Forelimb muscle (tissue), 1 donor: ENCODE measurements at regions not wholly inside any gene's neighbourhood (a gene's known extent, or its start where the extent isn't known, plus 50 kb on each side); places are given as distances from the start of the nearest gene placed in this dataset.
"Not testable (repeated sequence)": the region's sequence is repeated elsewhere in the genome, so short reads cannot be mapped to it uniquely, and the experiment has no call there.

Source experiments
- DNase-seq: peaks from one replicate; pipeline ENCODE4 v3.0.0-alpha.2; 2013; ENCODE audit warnings: low read depth

- DNase-seq: no peak
These were observed 206.9 kb downstream of the ICOS start for GRCh38 chr2:204143216-204144014.

- DNase-seq: no peak
These were observed 207.9 kb downstream of the ICOS start for GRCh38 chr2:204144492-204144891.

GRCh38 chr2:204145263-204145751 lies 208.7 kb downstream of the ICOS start:
- DNase-seq: peak; percentile 56

- no peak for DNase-seq
These were observed 209.2 kb downstream of the ICOS start for GRCh38 chr2:204145791-204146190.

- DNase-seq: not testable (repeated sequence)
These were observed 210.5 kb downstream of the ICOS start for GRCh38 chr2:204147040-204147439.

- no peak for DNase-seq
These were observed 214.2 kb downstream of the ICOS start for GRCh38 chr2:204150721-204151120.

- no peak for DNase-seq
These were observed 216.1 kb downstream of the ICOS start for GRCh38 chr2:204152616-204153015.

- DNase-seq: no peak
These were observed 218.3 kb downstream of the ICOS start for GRCh38 chr2:204154863-204155262.

GRCh38 chr2:204156456-204156855 lies 219.9 kb downstream of the ICOS start:
- DNase-seq: no peak

- DNase-seq: no peak
These were observed 221.1 kb downstream of the ICOS start for GRCh38 chr2:204157684-204158083.

GRCh38 chr2:204159526-204159925 lies 223.0 kb downstream of the ICOS start:
- DNase-seq: no peak

GRCh38 chr2:204160989-204161388 lies 224.4 kb downstream of the ICOS start:
- DNase-seq: no peak

- no peak for DNase-seq
These were observed 225.3 kb downstream of the ICOS start for GRCh38 chr2:204161886-204162285.

- DNase-seq: no peak
These were observed 230.4 kb downstream of the ICOS start for GRCh38 chr2:204166961-204167360.

- not testable (repeated sequence) for DNase-seq
These were observed 231.1 kb downstream of the ICOS start for GRCh38 chr2:204167670-204168069.

GRCh38 chr2:204170411-204170810 lies 233.8 kb downstream of the ICOS start:
- no peak for DNase-seq

GRCh38 chr2:204171432-204172144 lies 235.0 kb downstream of the ICOS start:
- no peak for DNase-seq

GRCh38 chr2:204172145-204172600 lies 235.6 kb downstream of the ICOS start:
- no peak for DNase-seq

- DNase-seq: no peak
These were observed 237.5 kb downstream of the ICOS start for GRCh38 chr2:204174034-204174433.

GRCh38 chr2:204175552-204176271 lies 239.1 kb downstream of the ICOS start:
- no peak for DNase-seq

GRCh38 chr2:204176306-204176705 lies 239.7 kb downstream of the ICOS start:
- no peak for DNase-seq
